H1 (cell line): ENCODE measurements at regions not wholly inside any gene's neighbourhood (a gene's known extent, or its start where the extent isn't known, plus 50 kb on each side); places are given as distances from the start of the nearest gene placed in this dataset.
"Not testable (repeated sequence)": the region's sequence is repeated elsewhere in the genome, so short reads cannot be mapped to it uniquely, and the experiment has no call there.

Experiments
- CTCF ChIA-PET: fragments of 300-600 bp; sonication (Branson Sonifier 250); formaldehyde crosslinking; loops from one replicate; lab custom pipeline; 2021; ENCODE audit not compliant: partially characterized antibody; lab: Charles Lee
- POLR2A ChIA-PET: fragments of 300-600 bp; sonication (Branson Sonifier 250); formaldehyde crosslinking; loops from one replicate; lab custom pipeline; 2021; ENCODE audit warnings: inconsistent platforms; ENCODE audit not compliant: partially characterized antibody; lab: Charles Lee
- DNase-seq, 2 experiments: peaks; one replicate each; pipeline versions ENCODE4 v3.0.0 to v3.0.0-alpha.2; 2010 to 2022; ENCODE audit warnings: low spot score in 2 of 2, low read depth in 1 of 2, mixed read lengths in 1 of 2
- FAIRE-seq: peaks from 2 replicates; lab custom pipeline; 2011; peaks lifted over from hg19 to GRCh38; lab: Jason Lieb, UNC
- H2AFZ ChIP-seq: 2 replicates; pipeline ENCODE4 v1.8.1; 2012; ENCODE audit warnings: low read length, inconsistent platforms
- H2AK5ac ChIP-seq: 2 replicates; pipeline ENCODE4 v1.6.1; 2013; ENCODE audit warnings: low read depth, low read length
- H2BK120ac ChIP-seq: replicated peaks from 2 replicates; pipeline ENCODE3; 2013; ENCODE audit warnings: low read depth, low read length, inconsistent platforms
- H2BK12ac ChIP-seq: 2 replicates; pipeline ENCODE4 v1.6.1; 2013; ENCODE audit warnings: low read depth, low read length
- H2BK15ac ChIP-seq: 2 replicates; pipeline ENCODE4 v1.6.1; 2013; ENCODE audit warnings: low read length
- H2BK20ac ChIP-seq: 2 replicates; pipeline ENCODE4 v1.6.1; 2013; ENCODE audit warnings: low read length
- H2BK5ac ChIP-seq: 2 replicates; pipeline ENCODE4 v1.6.1; 2013; ENCODE audit warnings: low read depth, low read length
- H3K14ac ChIP-seq: 2 replicates; pipeline ENCODE4 v1.6.1; 2013; ENCODE audit warnings: inconsistent platforms; ENCODE audit not compliant: insufficient read length
- H3K18ac ChIP-seq: 2 replicates; pipeline ENCODE4 v1.6.1; 2013; ENCODE audit warnings: low read length; ENCODE audit errors: extremely low read depth
- H3K23ac ChIP-seq: 2 replicates; pipeline ENCODE4 v1.6.1; 2013; ENCODE audit warnings: inconsistent platforms; ENCODE audit not compliant: insufficient read length
- H3K23me2 ChIP-seq: 2 replicates; pipeline ENCODE4 v1.6.1; 2013; ENCODE audit warnings: low read depth, low read length
- H3K27ac ChIP-seq: 2 replicates; pipeline ENCODE4 v1.6.1; 2011; ENCODE audit warnings: low read depth, low read length, inconsistent platforms
- H3K27me3 ChIP-seq, 4 experiments: replicated peaks in 1 of 4; 1 replicate in 1 of 4; 2 replicates in 3 of 4; pipeline versions ENCODE4 v1.6.1 to v1.8.1; 2011 to 2013; ENCODE audit warnings: low read length in 3 of 4, mild to moderate bottlenecking in 3 of 4, inconsistent platforms in 2 of 4, mixed read lengths in 2 of 4, moderate library complexity in 1 of 4; ENCODE audit not compliant: control insufficient read depth in 3 of 4, insufficient read depth in 3 of 4; ENCODE audit errors: extremely low read depth in 1 of 4
- H3K36me3 ChIP-seq, 4 experiments: 2 replicates each; pipeline versions ENCODE4 v1.6.1 to v1.8.1; 2011 to 2013; ENCODE audit warnings: mild to moderate bottlenecking in 4 of 4, low read length in 3 of 4, moderate library complexity in 2 of 4, control low read depth in 1 of 4, inconsistent platforms in 1 of 4; ENCODE audit not compliant: insufficient read depth in 4 of 4, control insufficient read depth in 2 of 4
- H3K4ac ChIP-seq: replicated peaks from 2 replicates; pipeline ENCODE3; 2013; ENCODE audit warnings: low read length, low read depth, mixed read lengths, inconsistent platforms; ENCODE audit not compliant: insufficient read length
- H3K4me1 ChIP-seq, 4 experiments: replicated peaks in 1 of 4; 1 replicate in 1 of 4; 2 replicates in 3 of 4; pipeline versions ENCODE4 v1.6.1 to v1.8.1; 2011 to 2013; ENCODE audit warnings: low read length in 3 of 4, inconsistent platforms in 2 of 4, mixed read lengths in 1 of 4; ENCODE audit not compliant: insufficient read depth in 4 of 4, control insufficient read depth in 3 of 4
- H3K4me2 ChIP-seq, 2 experiments: 2 replicates each; pipeline versions ENCODE4 v1.6.1 to v1.8.1; 2011 to 2013; ENCODE audit warnings: low read depth in 2 of 2, low read length in 2 of 2, control low read depth in 1 of 2, inconsistent platforms in 1 of 2, mild to moderate bottlenecking in 1 of 2; ENCODE audit not compliant: insufficient read depth in 1 of 2
- H3K4me3 ChIP-seq, 4 experiments: fragments of 200-600, 300-600 bp in 1 of 4; sonication (generic), shearing (Covaris generic), sonication (Bioruptor Twin) in 1 of 4; 2 replicates each; pipeline versions ENCODE4 v1.5.1 to v1.8.1; 2011 to 2016; ENCODE audit warnings: low read length in 4 of 4, low read depth in 3 of 4, control low read depth in 2 of 4, inconsistent platforms in 2 of 4, mild to moderate bottlenecking in 2 of 4, mixed read lengths in 1 of 4, moderate library complexity in 1 of 4; ENCODE audit not compliant: insufficient read depth in 2 of 4; ENCODE audit errors: extremely low read depth in 1 of 4
- H3K56ac ChIP-seq: replicated peaks from 2 replicates; pipeline ENCODE3; 2013; ENCODE audit warnings: low read depth, mild to moderate bottlenecking, mixed read lengths, low read length, inconsistent platforms; ENCODE audit not compliant: insufficient read length
- H3K79me1 ChIP-seq: 2 replicates; pipeline ENCODE4 v1.6.1; 2013; ENCODE audit warnings: low read depth, low read length, control low read depth
- H3K79me2 ChIP-seq, 2 experiments: 2 replicates each; pipeline versions ENCODE4 v1.6.1 to v1.8.1; 2012 to 2013; ENCODE audit warnings: low read length in 2 of 2, mild to moderate bottlenecking in 2 of 2, inconsistent platforms in 1 of 2; ENCODE audit not compliant: insufficient read depth in 2 of 2, control insufficient read depth in 1 of 2
- H3K9ac ChIP-seq, 4 experiments: replicated peaks in 1 of 4; 1 replicate in 1 of 4; 2 replicates in 3 of 4; pipeline versions ENCODE4 v1.6.1 to v1.8.1; 2011 to 2013; ENCODE audit warnings: low read depth in 3 of 4, low read length in 3 of 4, control low read depth in 2 of 4, mild to moderate bottlenecking in 2 of 4, moderate library complexity in 2 of 4, inconsistent platforms in 1 of 4; ENCODE audit errors: extremely low read depth in 1 of 4
- H3K9me3 ChIP-seq, 2 experiments: 2 replicates each; pipeline versions ENCODE4 v1.6.1 to v1.8.1; 2012 to 2013; ENCODE audit warnings: mild to moderate bottlenecking in 2 of 2, moderate library complexity in 2 of 2, control low read depth in 1 of 2, inconsistent platforms in 1 of 2, low read depth in 1 of 2, low read length in 1 of 2, mixed read lengths in 1 of 2; ENCODE audit not compliant: insufficient read depth in 2 of 2
- H4K20me1 ChIP-seq, 2 experiments: replicated peaks in 1 of 2; 2 replicates each; pipeline versions ENCODE3 to v1.8.1; 2011 to 2013; ENCODE audit warnings: inconsistent platforms in 2 of 2, low read length in 2 of 2, mild to moderate bottlenecking in 1 of 2; ENCODE audit not compliant: insufficient read depth in 2 of 2, control insufficient read depth in 1 of 2
- H4K5ac ChIP-seq: 2 replicates; pipeline ENCODE4 v1.6.1; 2013; ENCODE audit warnings: low read length, low read depth, mixed read lengths, inconsistent platforms; ENCODE audit not compliant: insufficient read length
- H4K8ac ChIP-seq: 2 replicates; pipeline ENCODE4 v1.8.0; 2013; ENCODE audit warnings: mild to moderate bottlenecking, moderate library complexity, low read length, inconsistent platforms; ENCODE audit not compliant: insufficient read depth; ENCODE audit errors: extremely low read depth
- H4K91ac ChIP-seq: replicated peaks from 2 replicates; pipeline ENCODE3; 2013; ENCODE audit warnings: low read length, mixed read lengths, inconsistent platforms; ENCODE audit not compliant: insufficient read length
- WGBS, 2 experiments: shearing (Covaris generic) in 1 of 2; methylation state at CpG; one replicate each; pipeline versions ENCODE4 v1.1.6 to v1.1.7; 2013 to 2015; ENCODE audit warnings: low lambda C conversion rate in 2 of 2, mixed read lengths in 2 of 2, inconsistent platforms in 1 of 2, low coverage in 1 of 2, missing lambda C conversion rate in 1 of 2; ENCODE audit not compliant: insufficient replicate concordance in 2 of 2, insufficient coverage in 1 of 2, insufficient read length in 1 of 2; ENCODE audit errors: extremely low coverage in 1 of 2, missing lambda C conversion rate in 1 of 2; 5-methylcytosine and 5-hydroxymethylcytosine counted together

DNA sequence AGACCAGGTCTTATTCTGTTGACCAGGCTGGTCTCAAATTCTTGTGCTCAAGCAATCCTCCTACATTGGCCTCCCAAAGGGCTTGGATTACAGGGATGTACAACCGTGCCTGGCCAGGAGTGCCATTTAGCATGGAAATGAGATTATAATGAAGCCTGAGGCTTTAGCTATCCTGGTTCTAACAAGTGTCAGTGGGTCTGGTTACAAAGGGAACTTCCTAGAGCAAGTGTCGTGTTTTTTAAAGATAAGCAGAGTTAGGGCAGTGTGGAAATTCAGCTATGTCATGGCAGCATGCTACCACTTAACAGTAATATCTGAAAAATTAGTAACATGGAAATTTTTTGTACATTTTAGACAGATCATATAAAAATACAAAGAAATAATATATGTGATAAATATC, 339.3 kb upstream of the SPATA31A3 start:
- H3K23ac ChIP-seq, H4K91ac ChIP-seq, H2BK120ac ChIP-seq, CTCF ChIA-PET, POLR2A ChIA-PET, H3K27ac ChIP-seq, FAIRE-seq, H2BK5ac ChIP-seq, H2AK5ac ChIP-seq, H3K4me3 ChIP-seq, H3K9ac ChIP-seq, H3K9me3 ChIP-seq, H2BK15ac ChIP-seq, H2AFZ ChIP-seq, H4K20me1 ChIP-seq, H3K56ac ChIP-seq, H3K4ac ChIP-seq, H4K5ac ChIP-seq, H3K14ac ChIP-seq, H3K4me2 ChIP-seq, DNase-seq, H3K4me1 ChIP-seq, H3K23me2 ChIP-seq, H3K79me1 ChIP-seq, H3K79me2 ChIP-seq, H2BK20ac ChIP-seq, H3K27me3 ChIP-seq, H4K8ac ChIP-seq, H3K18ac ChIP-seq, H3K36me3 ChIP-seq, H2BK12ac ChIP-seq: not testable (repeated sequence)
- no CpG with 5 or more reads among the region's 2 CpGs for WGBS, 2 experiments

DNA sequence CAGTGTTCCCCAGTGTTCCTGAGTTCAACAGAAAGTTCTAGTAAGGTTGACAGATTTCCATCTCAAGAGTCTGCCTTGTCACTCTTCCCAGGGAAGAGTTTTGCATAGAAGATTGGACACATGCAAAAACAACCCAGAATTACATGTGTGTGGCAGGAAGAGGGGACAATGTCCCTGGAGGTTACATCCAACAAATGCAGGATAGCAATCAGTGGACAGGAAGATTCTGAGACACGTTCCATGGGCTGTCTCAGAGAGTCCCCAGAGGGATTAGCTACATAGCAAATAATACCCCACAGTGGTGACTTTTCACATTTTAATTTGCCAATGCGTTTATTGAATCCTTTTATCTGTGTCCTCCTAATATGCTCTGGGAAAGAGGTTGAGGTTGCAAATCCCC, 321.1 kb upstream of the SPATA31A3 start:
- H3K14ac ChIP-seq, H3K18ac ChIP-seq, H2BK12ac ChIP-seq, H3K36me3 ChIP-seq, FAIRE-seq, H2AK5ac ChIP-seq, H3K4me3 ChIP-seq, H3K27me3 ChIP-seq, H3K9me3 ChIP-seq, H3K27ac ChIP-seq, H3K23me2 ChIP-seq, H2AFZ ChIP-seq, H4K91ac ChIP-seq, H3K4me2 ChIP-seq, POLR2A ChIA-PET, H4K20me1 ChIP-seq, H2BK5ac ChIP-seq, H3K23ac ChIP-seq, H4K8ac ChIP-seq, H2BK20ac ChIP-seq, H3K9ac ChIP-seq, CTCF ChIA-PET, H4K5ac ChIP-seq, H3K4ac ChIP-seq, H3K79me2 ChIP-seq, DNase-seq, H2BK15ac ChIP-seq, H3K79me1 ChIP-seq, H3K4me1 ChIP-seq, H3K56ac ChIP-seq, H2BK120ac ChIP-seq: not testable (repeated sequence)
- WGBS, 2 experiments, result no CpG with 5 or more reads among the region's 2 CpGs
